ENCODE measurements at regions not wholly inside any gene's neighbourhood (a gene's known extent, or its start where the extent isn't known, plus 50 kb on each side); places are given as distances from the start of the nearest gene placed in this dataset.

- Histone ChIP-seq H3K4me1 (no peaks in the 10 kb centered on the region), H3K27me3 (no peaks in the 10 kb centered on the region), H3K4me3 (no peak overlapping the region), H3K9me3 (peaks cover 0 to 7% (median 0%) of the 10 kb centered on the region in 3 donors), H3K36me3 (no peaks in the 10 kb centered on the region), H3K27ac (no peak overlapping the region)
- ATAC-seq = no peak
- TF ChIP-seq POLR2A (IDR thresholded peaks at IDR 0.05) (no peak), POLR2AphosphoS5 (IDR thresholded peaks at IDR 0.05) (no peak), EP300 (IDR thresholded peaks at IDR 0.05) (no peak), CTCF (IDR thresholded peaks at IDR 0.05) (no peak)
- WGBS, 2 donors (ENCODE audit: low coverage in 1 of 2) = 82% methylated on average over 3 of the region's 4 CpGs; no CpG with 5 or more reads in 1 of the 2 donors
Observed at GRCh38 chr3:72496051-72496670, 352.1 kb downstream of the SHQ1 start.

- Histone ChIP-seq H3K27me3 (no peaks in the 10 kb centered on the region), H3K36me3 (no peaks in the 10 kb centered on the region), H3K4me1 (no peaks in the 10 kb centered on the region), H3K27ac (no peak overlapping the region), H3K4me3 (no peak overlapping the region), H3K9me3 (peaks cover 0 to 7% (median 0%) of the 10 kb centered on the region in 3 donors)
- ATAC-seq = no peak
- no peak for TF ChIP-seq CTCF (IDR thresholded peaks at IDR 0.05)
- TF ChIP-seq POLR2A (IDR thresholded peaks at IDR 0.05) = no peak
- no peak for TF ChIP-seq EP300 (IDR thresholded peaks at IDR 0.05)
- no peak for TF ChIP-seq POLR2AphosphoS5 (IDR thresholded peaks at IDR 0.05)
- 33 to 55% methylated on average over 2 of the region's 2 CpGs for WGBS, 2 donors (ENCODE audit: low coverage in 1 of 2)
Observed at GRCh38 chr3:72494626-72495025, 353.6 kb downstream of the SHQ1 start.

GRCh38 chr3:72494130-72494529, 354.1 kb downstream of the SHQ1 start:
- H3K4me1 ChIP-seq = no peaks in the 10 kb centered on the region

GRCh38 chr3:72492240-72492639, 356.0 kb downstream of the SHQ1 start:
- Histone ChIP-seq H3K27ac (no peak overlapping the region), H3K27me3 (no peaks in the 10 kb centered on the region), H3K4me3 (no peak overlapping the region), H3K4me1 (peaks cover 4 to 15% (median 7%) of the 10 kb centered on the region in 3 donors), H3K36me3 (no peaks in the 10 kb centered on the region), H3K9me3 (peaks cover 0 to 7% (median 0%) of the 10 kb centered on the region in 3 donors)
- TF ChIP-seq CTCF (IDR thresholded peaks at IDR 0.05) (no peak), POLR2A (IDR thresholded peaks at IDR 0.05) (no peak), EP300 (IDR thresholded peaks at IDR 0.05) (no peak), POLR2AphosphoS5 (IDR thresholded peaks at IDR 0.05) (no peak)
- peak; percentile 75 for ATAC-seq
- 17 to 52% methylated on average over 1 to 2 of the region's 2 CpGs for WGBS, 2 donors (ENCODE audit: low coverage in 1 of 2)

More at GRCh38 chr3:72494130-72494529, 354.1 kb downstream of the SHQ1 start:
- no peak for ATAC-seq
- Histone ChIP-seq H3K36me3 (no peaks in the 10 kb centered on the region), H3K4me3 (no peak overlapping the region), H3K27me3 (no peaks in the 10 kb centered on the region), H3K9me3 (peaks cover 0 to 7% (median 0%) of the 10 kb centered on the region in 3 donors), H3K27ac (no peak overlapping the region)
- 100% methylated on average over 3 to 4 of the region's 4 CpGs for WGBS, 2 donors (ENCODE audit: low coverage in 1 of 2)
- no peak for TF ChIP-seq EP300 (IDR thresholded peaks at IDR 0.05)
- TF ChIP-seq CTCF (IDR thresholded peaks at IDR 0.05) = no peak
- TF ChIP-seq POLR2AphosphoS5 (IDR thresholded peaks at IDR 0.05) = no peak
- no peak for TF ChIP-seq POLR2A (IDR thresholded peaks at IDR 0.05)

Measured in gastroesophageal sphincter (tissue), 4 donors.